ENCODE measurements at regions not wholly inside any gene's neighbourhood (a gene's known extent, or its start where the extent isn't known, plus 50 kb on each side); places are given as distances from the start of the nearest gene placed in this dataset.
"Not testable (repeated sequence)": the region's sequence is repeated elsewhere in the genome, so short reads cannot be mapped to it uniquely, and the experiment has no call there.

- no peak for DNase-seq
Measured at GRCh38 chr2:102871707-102872106, 109.9 kb downstream of the TMEM182 start.

- DNase-seq: no peak
Measured at GRCh38 chr2:102872388-102872787, 110.6 kb downstream of the TMEM182 start.

- not testable (repeated sequence) for DNase-seq
Measured at GRCh38 chr2:102879513-102879912, 117.7 kb downstream of the TMEM182 start.

- DNase-seq: no peak
Measured at GRCh38 chr2:102880731-102881130, 118.9 kb downstream of the TMEM182 start.

- DNase-seq: no peak
Measured at GRCh38 chr2:102886216-102886893, 124.5 kb downstream of the TMEM182 start.

- no peak for DNase-seq
Measured at GRCh38 chr2:102888514-102888913, 126.7 kb downstream of the TMEM182 start.

- DNase-seq: no peak
Measured at GRCh38 chr2:102891296-102891695, 129.5 kb downstream of the TMEM182 start.

- no peak for DNase-seq
Measured at GRCh38 chr2:102892698-102893310, 131.0 kb downstream of the TMEM182 start.

- no peak for DNase-seq
Measured at GRCh38 chr2:102893870-102894269, 132.0 kb downstream of the TMEM182 start.

GRCh38 chr2:102895376-102895775 lies 133.5 kb downstream of the TMEM182 start:
- DNase-seq: no peak

GRCh38 chr2:102909240-102909639 lies 147.4 kb downstream of the TMEM182 start:
- not testable (repeated sequence) for DNase-seq

GRCh38 chr2:102910724-102911123 lies 148.9 kb downstream of the TMEM182 start:
- DNase-seq: no peak

- DNase-seq: no peak
Measured at GRCh38 chr2:102915128-102915527, 153.3 kb downstream of the TMEM182 start.

GRCh38 chr2:102922321-102922720 lies 160.5 kb downstream of the TMEM182 start:
- DNase-seq: no peak

GRCh38 chr2:102925003-102925402 lies 163.2 kb downstream of the TMEM182 start:
- DNase-seq: no peak

GRCh38 chr2:102927854-102928267 lies 166.0 kb downstream of the TMEM182 start:
- DNase-seq: no peak

GRCh38 chr2:102929721-102930120 lies 167.9 kb downstream of the TMEM182 start:
- DNase-seq: no peak

- DNase-seq: no peak
Measured at GRCh38 chr2:102932501-102932900, 170.7 kb downstream of the TMEM182 start.

- DNase-seq: no peak
Measured at GRCh38 chr2:102939207-102939606, 177.4 kb downstream of the TMEM182 start.

GRCh38 chr2:102940684-102941083 lies 178.9 kb downstream of the TMEM182 start:
- no peak for DNase-seq

- no peak for DNase-seq
Measured at GRCh38 chr2:102942107-102942506, 180.3 kb downstream of the TMEM182 start.

- DNase-seq: no peak
Measured at GRCh38 chr2:102943251-102943650, 181.4 kb downstream of the TMEM182 start.

- no peak for DNase-seq
Measured at GRCh38 chr2:102950371-102950946, 188.6 kb downstream of the TMEM182 start.

GRCh38 chr2:102951249-102951648 lies 189.4 kb downstream of the TMEM182 start:
- DNase-seq: no peak

Data from NCI-H345 (cell line).